Activated B cell treated with CpG ODN at 0.5 μM for 24 hours (primary cell): ENCODE measurements at regions not wholly inside any gene's neighbourhood (a gene's known extent, or its start where the extent isn't known, plus 50 kb on each side); places are given as distances from the start of the nearest gene placed in this dataset.

ENCODE experiments used
- ATAC-seq: fragments of 200-7000 bp; cut with Tn5 transposase; one replicate; pipeline ENCODE4 v1.10.0; 2021; ENCODE audit warnings: low read depth, mild to moderate bottlenecking, moderate library complexity
- CTCF ChIA-PET: fragments of 350-600 bp; sonication (Branson Sonifier 250); formaldehyde crosslinking; loops from one replicate; lab custom pipeline; 2021; ENCODE audit warnings: antibody characterized with exemption; lab: Charles Lee
- POLR2A ChIA-PET: fragments of 350-600 bp; sonication (Branson Sonifier 250); formaldehyde crosslinking; loops from one replicate; lab custom pipeline; 2021; ENCODE audit warnings: antibody characterized with exemption; lab: Charles Lee
- DNase-seq: peaks from one replicate; pipeline ENCODE4 v3.0.0; 2022
- H3K27ac Mint-ChIP-seq: one replicate; pipeline ENCODE4 v1.8.0; 2020; ENCODE audit warnings: mixed read lengths
- H3K27me3 Mint-ChIP-seq: one replicate; pipeline ENCODE4 v1.8.0; 2021; ENCODE audit warnings: mixed read lengths
- H3K36me3 Mint-ChIP-seq: one replicate; pipeline ENCODE4 v1.8.0; 2021; ENCODE audit warnings: low read depth, mixed read lengths
- H3K4me1 Mint-ChIP-seq: one replicate; pipeline ENCODE4 v1.8.0; 2021; ENCODE audit warnings: mixed read lengths
- H3K4me3 Mint-ChIP-seq: one replicate; pipeline ENCODE4 v1.8.0; 2020; ENCODE audit warnings: mild to moderate bottlenecking, mixed read lengths
- H3K9me3 Mint-ChIP-seq: one replicate; pipeline ENCODE4 v1.8.0; 2020; ENCODE audit warnings: mixed read lengths
- intact Hi-C: fragments of 100-400 bp; cut with micrococcal nuclease; formaldehyde crosslinking; loops from one replicate; pipeline ENCODE4 v1.15.1; 2024
- TF ChIP-seq, protein P1 (sequence below): fragments of 200-600 bp; IDR thresholded peaks from one replicate; pipeline ENCODE4 v1.8.0; 2022; ENCODE audit warnings: antibody characterized with exemption, mild to moderate bottlenecking

DNA sequence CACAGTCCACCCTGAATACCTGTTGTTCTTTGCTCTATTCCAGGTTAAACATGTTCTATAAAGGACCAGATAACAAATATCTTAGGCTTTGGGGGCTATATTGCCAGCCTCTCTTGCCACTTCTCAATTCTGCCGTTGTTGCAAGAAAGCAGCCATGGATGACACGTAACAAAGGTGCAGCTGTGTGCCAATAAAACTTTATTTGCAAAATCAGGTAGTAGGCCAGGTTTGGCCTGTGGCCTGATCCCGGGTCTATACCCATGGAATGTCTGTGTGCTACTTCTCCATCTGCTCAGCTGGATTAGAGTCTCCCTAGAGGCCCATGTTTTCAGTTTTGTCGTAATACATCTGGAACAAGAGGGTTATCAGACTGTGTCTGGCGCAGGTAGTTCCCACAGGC, 175.3 kb upstream of the KCNG1 start:
- intact Hi-C loops, result no loop called here
- peaks cover 18% of the 10 kb centered on the region for H3K27me3 Mint-ChIP-seq
- no peak for ATAC-seq

DNA sequence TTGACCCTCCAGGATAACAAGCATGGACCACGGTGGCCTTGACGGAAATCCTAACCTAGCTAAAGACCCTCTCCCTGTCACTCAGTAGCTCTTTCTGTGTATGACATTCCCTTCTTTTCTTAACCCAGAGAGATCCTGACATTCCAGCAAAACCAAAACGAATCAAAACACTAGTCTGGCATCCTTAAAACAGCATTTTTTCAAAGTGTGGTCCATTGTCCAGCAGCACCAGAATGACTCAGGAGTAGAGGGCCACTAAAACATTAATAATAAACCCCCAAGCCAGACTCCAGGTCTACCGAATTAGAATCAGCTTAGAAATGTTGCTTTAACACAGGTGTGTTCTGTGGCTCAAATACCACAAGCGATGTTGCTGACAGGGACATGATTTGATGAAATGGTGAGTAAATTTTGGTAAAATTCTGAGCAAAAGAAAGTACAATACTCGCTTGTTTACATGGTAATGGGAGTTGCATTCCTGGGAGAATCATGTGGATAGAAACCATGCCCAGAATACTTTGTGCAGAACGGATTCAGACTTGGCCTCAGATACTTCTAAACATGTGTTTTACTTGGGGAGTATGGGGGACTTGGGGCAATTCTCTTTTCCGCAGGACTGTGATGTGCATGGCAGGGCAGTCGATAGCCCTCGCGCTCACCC, 174.2 kb upstream of the KCNG1 start:
- Mint-ChIP-seq H3K27ac (no peak overlapping the region), H3K36me3 (no peaks in the 10 kb centered on the region), H3K4me1 (no peaks in the 10 kb centered on the region), H3K4me3 (no peak overlapping the region), H3K27me3 (peaks cover 9% of the 10 kb centered on the region), H3K9me3 (no peaks in the 10 kb centered on the region)
- TF ChIP-seq, protein P1, sequence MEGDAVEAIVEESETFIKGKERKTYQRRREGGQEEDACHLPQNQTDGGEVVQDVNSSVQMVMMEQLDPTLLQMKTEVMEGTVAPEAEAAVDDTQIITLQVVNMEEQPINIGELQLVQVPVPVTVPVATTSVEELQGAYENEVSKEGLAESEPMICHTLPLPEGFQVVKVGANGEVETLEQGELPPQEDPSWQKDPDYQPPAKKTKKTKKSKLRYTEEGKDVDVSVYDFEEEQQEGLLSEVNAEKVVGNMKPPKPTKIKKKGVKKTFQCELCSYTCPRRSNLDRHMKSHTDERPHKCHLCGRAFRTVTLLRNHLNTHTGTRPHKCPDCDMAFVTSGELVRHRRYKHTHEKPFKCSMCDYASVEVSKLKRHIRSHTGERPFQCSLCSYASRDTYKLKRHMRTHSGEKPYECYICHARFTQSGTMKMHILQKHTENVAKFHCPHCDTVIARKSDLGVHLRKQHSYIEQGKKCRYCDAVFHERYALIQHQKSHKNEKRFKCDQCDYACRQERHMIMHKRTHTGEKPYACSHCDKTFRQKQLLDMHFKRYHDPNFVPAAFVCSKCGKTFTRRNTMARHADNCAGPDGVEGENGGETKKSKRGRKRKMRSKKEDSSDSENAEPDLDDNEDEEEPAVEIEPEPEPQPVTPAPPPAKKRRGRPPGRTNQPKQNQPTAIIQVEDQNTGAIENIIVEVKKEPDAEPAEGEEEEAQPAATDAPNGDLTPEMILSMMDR, result no peak
- ChIA-PET CTCF (no interaction called here), POLR2A (no interaction called here)
- DNase-seq (no peak), ATAC-seq (no peak)
- intact Hi-C loops, result no loop called here

More for the DNA sequence above, 175.3 kb upstream of the KCNG1 start:
- Mint-ChIP-seq H3K9me3 (no peaks in the 10 kb centered on the region), H3K27ac (no peak overlapping the region), H3K4me1 (no peaks in the 10 kb centered on the region), H3K4me3 (no peak overlapping the region), H3K36me3 (no peaks in the 10 kb centered on the region)
- TF ChIP-seq, protein P1, result no peak
- ChIA-PET POLR2A (no interaction called here), CTCF (no interaction called here)
- no peak for DNase-seq

DNA sequence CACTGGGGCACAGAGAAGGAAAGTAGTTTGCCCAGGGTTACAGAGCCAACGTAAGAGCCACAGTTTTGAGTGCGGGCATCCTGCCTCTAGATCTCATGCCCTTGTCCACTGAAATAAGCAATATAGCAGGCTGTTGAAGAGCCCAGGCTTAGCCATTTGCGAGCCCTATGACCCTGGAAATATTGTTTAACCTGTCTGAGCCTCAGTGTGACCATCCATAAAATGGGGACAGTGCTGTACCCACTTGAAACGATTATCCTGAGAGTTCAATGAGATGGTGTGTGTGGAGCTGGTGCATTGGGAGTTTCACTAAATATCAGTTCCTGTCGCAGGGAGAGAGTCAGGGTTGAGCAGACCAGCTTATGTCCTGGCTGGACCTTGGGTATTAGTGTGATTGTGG, 173.1 kb upstream of the KCNG1 start:
- CTCF ChIA-PET, result no interaction called here
- no peak overlapping the region for H3K27ac Mint-ChIP-seq
- intact Hi-C loops, result no loop called here

DNA sequence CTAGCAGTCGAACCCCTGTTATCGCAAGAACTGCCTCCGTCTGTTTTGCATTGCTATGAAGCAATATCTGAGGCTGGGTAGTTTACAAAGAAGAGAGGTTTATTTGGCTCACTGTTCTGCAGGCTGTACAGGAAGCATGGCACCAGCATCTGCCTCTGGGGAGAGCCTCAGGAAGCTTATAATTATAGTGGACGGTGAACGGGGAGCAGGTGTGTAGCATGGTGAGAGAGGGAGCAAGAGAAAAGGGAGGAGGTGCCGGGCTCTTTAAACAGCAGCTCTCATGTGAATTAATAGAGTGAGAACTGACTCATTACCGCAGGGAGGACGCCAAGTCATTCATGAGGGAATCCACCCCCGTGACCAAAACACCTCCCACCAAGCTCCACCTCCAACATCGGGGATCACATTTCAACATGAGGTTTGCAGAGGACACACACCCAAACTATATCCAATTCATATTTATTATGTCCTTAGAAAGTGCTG, 172.6 kb upstream of the KCNG1 start:
- intact Hi-C loops, result no loop called here
- H3K9me3 Mint-ChIP-seq, result no peaks in the 10 kb centered on the region
- no peak overlapping the region for H3K27ac Mint-ChIP-seq
- H3K36me3 Mint-ChIP-seq, result no peaks in the 10 kb centered on the region
- POLR2A ChIA-PET, result no interaction called here
- H3K27me3 Mint-ChIP-seq, result peaks cover 7% of the 10 kb centered on the region
- H3K4me3 Mint-ChIP-seq, result no peak overlapping the region
- ATAC-seq (no peak), DNase-seq (no peak)
- H3K4me1 Mint-ChIP-seq, result no peaks in the 10 kb centered on the region
- CTCF ChIA-PET, result interaction anchor here (0.6 kb wide), 1 partner anchor 913 kb away, joined by 6 read pairs; no protein-coding TSS in a partner anchor
- TF ChIP-seq, protein P1, result no peak

More for the DNA sequence above, 173.1 kb upstream of the KCNG1 start:
- peaks cover 7% of the 10 kb centered on the region for H3K27me3 Mint-ChIP-seq
- H3K4me3 Mint-ChIP-seq, result no peak overlapping the region
- ATAC-seq, result no peak
- TF ChIP-seq, protein P1, result no peak
- H3K9me3 Mint-ChIP-seq, result no peaks in the 10 kb centered on the region
- DNase-seq, result no peak
- POLR2A ChIA-PET, result no interaction called here
- no peaks in the 10 kb centered on the region for H3K36me3 Mint-ChIP-seq
- no peaks in the 10 kb centered on the region for H3K4me1 Mint-ChIP-seq

DNA sequence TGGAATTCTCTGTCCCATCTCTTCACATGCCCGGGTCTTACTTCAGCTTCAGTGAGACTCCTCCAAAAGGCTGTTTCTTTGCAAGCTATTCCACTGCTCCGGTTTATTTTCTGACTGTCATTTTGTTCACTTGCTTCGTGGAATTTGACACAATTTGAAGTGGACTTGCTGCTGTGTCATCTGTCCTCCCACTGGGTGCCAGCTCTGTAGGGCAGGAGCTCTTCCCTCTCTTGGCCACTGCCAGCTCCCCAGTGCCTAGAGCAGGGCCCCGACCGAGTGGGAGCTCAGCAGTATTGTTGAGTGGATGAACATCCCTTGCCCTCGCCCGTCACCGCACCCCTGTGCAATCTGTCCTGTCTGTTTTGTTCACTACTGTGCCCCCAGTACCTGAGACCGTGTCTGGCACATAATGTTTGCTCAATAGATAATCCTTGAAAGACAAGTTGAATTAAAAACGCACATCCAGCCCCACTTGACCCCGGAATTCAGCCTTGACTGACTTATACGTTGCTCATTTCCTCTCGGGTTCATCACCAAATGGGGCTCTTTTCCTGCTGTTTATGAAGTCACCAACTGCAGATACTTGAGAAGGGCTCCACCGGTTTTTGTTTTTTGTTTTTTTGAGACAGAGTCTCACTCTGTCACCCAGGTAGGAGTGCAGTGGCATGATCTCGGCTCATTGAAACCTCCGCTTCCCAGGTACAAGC, 170.3 kb upstream of the KCNG1 start:
- Mint-ChIP-seq H3K27ac (no peak overlapping the region), H3K9me3 (no peaks in the 10 kb centered on the region), H3K36me3 (no peaks in the 10 kb centered on the region), H3K27me3 (peaks cover 8% of the 10 kb centered on the region), H3K4me3 (no peak overlapping the region), H3K4me1 (peaks cover 14% of the 10 kb centered on the region)
- DNase-seq (no peak), ATAC-seq (no peak)
- intact Hi-C loops, result no loop called here
- CTCF ChIA-PET, result no interaction called here
- POLR2A ChIA-PET, result no interaction called here
- TF ChIP-seq, protein P1, result no peak
